ENCODE measurements at regions not wholly inside any gene's neighbourhood (a gene's known extent, or its start where the extent isn't known, plus 50 kb on each side); places are given as distances from the start of the nearest gene placed in this dataset.

DNA sequence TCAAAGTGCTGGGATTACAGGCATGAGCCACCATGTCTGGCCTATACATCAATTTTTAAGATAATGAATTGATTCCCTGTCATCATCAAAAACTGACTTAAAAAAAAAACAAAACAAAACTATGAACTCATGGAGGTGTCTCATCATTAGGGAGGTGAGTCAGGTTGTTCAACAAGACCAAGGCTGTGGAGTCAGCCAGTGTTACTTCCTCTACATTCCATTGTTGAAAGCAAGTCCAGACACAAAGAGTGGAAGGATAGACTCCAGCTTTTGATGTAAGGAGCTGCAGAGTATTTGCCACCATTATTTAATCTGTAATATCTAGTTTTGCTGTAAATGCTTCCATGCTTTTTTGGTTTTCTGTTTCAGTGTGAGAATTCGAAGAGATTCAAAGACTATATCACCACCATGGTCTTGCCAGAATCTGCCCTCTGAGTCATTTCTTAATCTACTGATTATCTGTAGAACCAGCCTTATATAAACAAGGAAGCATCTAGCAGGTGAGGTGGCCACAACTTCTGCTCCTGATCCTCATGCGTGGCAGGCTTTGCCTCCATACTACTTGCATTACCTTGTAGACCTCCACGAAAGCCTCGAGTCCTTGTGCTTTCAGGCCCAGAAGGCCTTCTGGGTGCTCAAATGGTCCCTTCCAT lies 156.1 kb downstream of the FGF1 start:
- H3K27ac ChIP-seq (ENCODE audit: control insufficient read depth, insufficient read depth) = no peak overlapping the region
- no peaks in the 10 kb centered on the region for H4K20me1 ChIP-seq (ENCODE audit: control insufficient read depth, insufficient read depth)
- DNase-seq (ENCODE audit: low read depth, low spot score) (no peak), FAIRE-seq (no peak), ATAC-seq (no peak)
- no TSS peak for BruUV-seq (replicated peaks)
- ChIA-PET RAD21 (ENCODE audit: unreplicated experiment) (no interaction called here), CTCF (interaction anchor here (0.6 to 0.7 kb wide), 2 partner anchors 189 to 514 kb away, joined by 3 to 4 read pairs; no protein-coding TSS in a partner anchor), POLR2A (no interaction called here), SMC1A (ENCODE audit: uncharacterized antibody, unreplicated experiment) (no interaction called here)
- in situ Hi-C loops (cut with MboI) = no loop called here
- no peak overlapping the region for H3K4me2 ChIP-seq (ENCODE audit: control insufficient read depth, insufficient read depth)
- H3K9ac ChIP-seq (ENCODE audit: control insufficient read depth, insufficient read depth, low read length) = no peak overlapping the region
- WGBS (ENCODE audit: insufficient coverage, insufficient replicate concordance, low lambda C conversion rate, missing lambda C conversion rate) = 22% methylated on average over 4 of the region's 4 CpGs
- no peaks in the 10 kb centered on the region for H3K27me3 ChIP-seq (replicated peaks in 1 of 2; ENCODE audit: control insufficient read depth in 2 of 2, insufficient read depth in 2 of 2, low read length in 1 of 2)
- intact Hi-C loops (cut with micrococcal nuclease; ENCODE audit: unreplicated experiment) = no loop called here
- H2AFZ ChIP-seq (ENCODE audit: control insufficient read depth, low read depth, low read length) = no peak overlapping the region
- no peaks in the 10 kb centered on the region for H3K36me3 ChIP-seq (ENCODE audit: control insufficient read depth in 2 of 2, insufficient read depth in 2 of 2, low read length in 1 of 2)
- H3K9me3 ChIP-seq (replicated peaks; ENCODE audit: control insufficient read depth, insufficient read depth, low read length) = no peaks in the 10 kb centered on the region
- no peak overlapping the region for H3K4me3 ChIP-seq
- TF ChIP-seq STAT1 (conservative IDR thresholded peaks at IDR 0.05) (no peak), PML (IDR thresholded peaks at IDR 0.05; ENCODE audit: low read length) (no peak), CHD4 (IDR thresholded peaks at IDR 0.05) (no peak)
- TF ChIP-seq, protein P1, sequence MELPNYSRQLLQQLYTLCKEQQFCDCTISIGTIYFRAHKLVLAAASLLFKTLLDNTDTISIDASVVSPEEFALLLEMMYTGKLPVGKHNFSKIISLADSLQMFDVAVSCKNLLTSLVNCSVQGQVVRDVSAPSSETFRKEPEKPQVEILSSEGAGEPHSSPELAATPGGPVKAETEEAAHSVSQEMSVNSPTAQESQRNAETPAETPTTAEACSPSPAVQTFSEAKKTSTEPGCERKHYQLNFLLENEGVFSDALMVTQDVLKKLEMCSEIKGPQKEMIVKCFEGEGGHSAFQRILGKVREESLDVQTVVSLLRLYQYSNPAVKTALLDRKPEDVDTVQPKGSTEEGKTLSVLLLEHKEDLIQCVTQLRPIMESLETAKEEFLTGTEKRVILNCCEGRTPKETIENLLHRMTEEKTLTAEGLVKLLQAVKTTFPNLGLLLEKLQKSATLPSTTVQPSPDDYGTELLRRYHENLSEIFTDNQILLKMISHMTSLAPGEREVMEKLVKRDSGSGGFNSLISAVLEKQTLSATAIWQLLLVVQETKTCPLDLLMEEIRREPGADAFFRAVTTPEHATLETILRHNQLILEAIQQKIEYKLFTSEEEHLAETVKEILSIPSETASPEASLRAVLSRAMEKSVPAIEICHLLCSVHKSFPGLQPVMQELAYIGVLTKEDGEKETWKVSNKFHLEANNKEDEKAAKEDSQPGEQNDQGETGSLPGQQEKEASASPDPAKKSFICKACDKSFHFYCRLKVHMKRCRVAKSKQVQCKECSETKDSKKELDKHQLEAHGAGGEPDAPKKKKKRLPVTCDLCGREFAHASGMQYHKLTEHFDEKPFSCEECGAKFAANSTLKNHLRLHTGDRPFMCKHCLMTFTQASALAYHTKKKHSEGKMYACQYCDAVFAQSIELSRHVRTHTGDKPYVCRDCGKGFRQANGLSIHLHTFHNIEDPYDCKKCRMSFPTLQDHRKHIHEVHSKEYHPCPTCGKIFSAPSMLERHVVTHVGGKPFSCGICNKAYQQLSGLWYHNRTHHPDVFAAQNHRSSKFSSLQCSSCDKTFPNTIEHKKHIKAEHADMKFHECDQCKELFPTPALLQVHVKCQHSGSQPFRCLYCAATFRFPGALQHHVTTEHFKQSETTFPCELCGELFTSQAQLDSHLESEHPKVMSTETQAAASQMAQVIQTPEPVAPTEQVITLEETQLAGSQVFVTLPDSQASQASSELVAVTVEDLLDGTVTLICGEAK (IDR thresholded peaks at IDR 0.05; ENCODE audit: borderline replicate concordance) = no peak
- TF ChIP-seq, protein P2, sequence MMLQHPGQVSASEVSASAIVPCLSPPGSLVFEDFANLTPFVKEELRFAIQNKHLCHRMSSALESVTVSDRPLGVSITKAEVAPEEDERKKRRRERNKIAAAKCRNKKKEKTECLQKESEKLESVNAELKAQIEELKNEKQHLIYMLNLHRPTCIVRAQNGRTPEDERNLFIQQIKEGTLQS (IDR thresholded peaks at IDR 0.05; ENCODE audit: borderline replicate concordance, extremely low read depth, low read depth, low read length) = no peak
- TF ChIP-seq, protein P3, sequence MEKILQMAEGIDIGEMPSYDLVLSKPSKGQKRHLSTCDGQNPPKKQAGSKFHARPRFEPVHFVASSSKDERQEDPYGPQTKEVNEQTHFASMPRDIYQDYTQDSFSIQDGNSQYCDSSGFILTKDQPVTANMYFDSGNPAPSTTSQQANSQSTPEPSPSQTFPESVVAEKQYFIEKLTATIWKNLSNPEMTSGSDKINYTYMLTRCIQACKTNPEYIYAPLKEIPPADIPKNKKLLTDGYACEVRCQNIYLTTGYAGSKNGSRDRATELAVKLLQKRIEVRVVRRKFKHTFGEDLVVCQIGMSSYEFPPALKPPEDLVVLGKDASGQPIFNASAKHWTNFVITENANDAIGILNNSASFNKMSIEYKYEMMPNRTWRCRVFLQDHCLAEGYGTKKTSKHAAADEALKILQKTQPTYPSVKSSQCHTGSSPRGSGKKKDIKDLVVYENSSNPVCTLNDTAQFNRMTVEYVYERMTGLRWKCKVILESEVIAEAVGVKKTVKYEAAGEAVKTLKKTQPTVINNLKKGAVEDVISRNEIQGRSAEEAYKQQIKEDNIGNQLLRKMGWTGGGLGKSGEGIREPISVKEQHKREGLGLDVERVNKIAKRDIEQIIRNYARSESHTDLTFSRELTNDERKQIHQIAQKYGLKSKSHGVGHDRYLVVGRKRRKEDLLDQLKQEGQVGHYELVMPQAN (conservative IDR thresholded peaks at IDR 0.05) = no peak
- H3K4me1 ChIP-seq (ENCODE audit: control insufficient read depth, insufficient read depth, low read length) = no peaks in the 10 kb centered on the region; the same call in 1 of the 2 replicates
- H3K79me2 ChIP-seq (ENCODE audit: control insufficient read depth, insufficient read depth, low read length) = no peaks in the 10 kb centered on the region

All from GM12878 (cell line).